OCI-LY3 (cell line): ENCODE measurements at regions not wholly inside any gene's neighbourhood (a gene's known extent, or its start where the extent isn't known, plus 50 kb on each side); places are given as distances from the start of the nearest gene placed in this dataset.
"Not testable (repeated sequence)": the region's sequence is repeated elsewhere in the genome, so short reads cannot be mapped to it uniquely, and the experiment has no call there.

ENCODE experiments used
- H2AFZ ChIP-seq: fragments of 200-600, 300-600 bp; shearing (Covaris generic); 2 replicates; pipeline ENCODE4 v1.6.0; 2014; ENCODE audit warnings: antibody characterized with exemption, low read depth, low read length
- H3K27ac ChIP-seq: fragments of 200-600, 300-600 bp; sonication (generic); 2 replicates; pipeline ENCODE4 v1.5.1; 2014; ENCODE audit warnings: mild to moderate bottlenecking, low read length, moderate library complexity, mixed read lengths
- H3K27me3 ChIP-seq: fragments of 200-600, 300-600 bp; sonication (generic); 2 replicates; pipeline ENCODE4 v1.6.1; 2014; ENCODE audit warnings: low read depth, low read length, mixed read lengths
- H3K36me3 ChIP-seq: fragments of 200-600, 300-600 bp; sonication (generic); replicated peaks from 2 replicates; pipeline ENCODE3; 2014; ENCODE audit warnings: low read depth, low read length, mixed read lengths
- H3K4me1 ChIP-seq: fragments of 300-600, 200-600 bp; sonication (generic); 2 replicates; pipeline ENCODE4 v1.6.1; 2014; ENCODE audit warnings: low read length, mixed read lengths
- H3K4me2 ChIP-seq: fragments of 200-600, 300-600 bp; sonication (generic); 2 replicates; pipeline ENCODE4 v1.6.1; 2014; ENCODE audit warnings: low read length, mixed read lengths
- H3K4me3 ChIP-seq: fragments of 300-600, 200-600 bp; sonication (generic); 2 replicates; pipeline ENCODE4 v1.5.1; 2014; ENCODE audit warnings: antibody characterized with exemption, mild to moderate bottlenecking, low read length, moderate library complexity
- H3K79me2 ChIP-seq: fragments of 300-600, 200-600 bp; shearing (Covaris generic); 2 replicates; pipeline ENCODE4 v1.6.1; 2014; ENCODE audit warnings: mild to moderate bottlenecking, low read length, mixed read lengths
- H3K9ac ChIP-seq: fragments of 300-600, 200-600 bp; shearing (Covaris generic); 2 replicates; pipeline ENCODE4 v1.6.0; 2014; ENCODE audit warnings: mild to moderate bottlenecking, low read length, moderate library complexity
- H3K9me3 ChIP-seq: fragments of 200-600, 300-600 bp; shearing (Covaris generic); 2 replicates; pipeline ENCODE4 v1.6.1; 2014; ENCODE audit warnings: low read length, mixed read lengths; ENCODE audit not compliant: insufficient read depth
- H4K20me1 ChIP-seq: fragments of 200-600, 300-600 bp; sonication (generic); 2 replicates; pipeline ENCODE4 v1.6.1; 2016; ENCODE audit warnings: low read length, mixed read lengths; ENCODE audit not compliant: insufficient read depth
- EZH2phosphoT487 ChIP-seq: fragments of 200-600 bp; shearing (Covaris generic); IDR thresholded peaks from 2 replicates; pipeline ENCODE4 v1.6.1; 2018; ENCODE audit warnings: antibody characterized with exemption, mixed run types, low read depth
- TF ChIP-seq, protein P1 (sequence below): fragments of 200-600, 300-600 bp; sonication (generic); IDR thresholded peaks from 2 replicates; pipeline ENCODE4 v1.5.1; 2014; ENCODE audit warnings: antibody characterized with exemption, low read length, low read depth

- H3K36me3 ChIP-seq = peaks cover 3% of the 10 kb centered on the region
- no peak overlapping the region for H3K4me2 ChIP-seq
- H4K20me1 ChIP-seq = no peaks in the 10 kb centered on the region
- H3K79me2 ChIP-seq = no peaks in the 10 kb centered on the region
- H3K9ac ChIP-seq = no peak overlapping the region
- H3K27ac ChIP-seq = no peak overlapping the region
- TF ChIP-seq, protein P1, sequence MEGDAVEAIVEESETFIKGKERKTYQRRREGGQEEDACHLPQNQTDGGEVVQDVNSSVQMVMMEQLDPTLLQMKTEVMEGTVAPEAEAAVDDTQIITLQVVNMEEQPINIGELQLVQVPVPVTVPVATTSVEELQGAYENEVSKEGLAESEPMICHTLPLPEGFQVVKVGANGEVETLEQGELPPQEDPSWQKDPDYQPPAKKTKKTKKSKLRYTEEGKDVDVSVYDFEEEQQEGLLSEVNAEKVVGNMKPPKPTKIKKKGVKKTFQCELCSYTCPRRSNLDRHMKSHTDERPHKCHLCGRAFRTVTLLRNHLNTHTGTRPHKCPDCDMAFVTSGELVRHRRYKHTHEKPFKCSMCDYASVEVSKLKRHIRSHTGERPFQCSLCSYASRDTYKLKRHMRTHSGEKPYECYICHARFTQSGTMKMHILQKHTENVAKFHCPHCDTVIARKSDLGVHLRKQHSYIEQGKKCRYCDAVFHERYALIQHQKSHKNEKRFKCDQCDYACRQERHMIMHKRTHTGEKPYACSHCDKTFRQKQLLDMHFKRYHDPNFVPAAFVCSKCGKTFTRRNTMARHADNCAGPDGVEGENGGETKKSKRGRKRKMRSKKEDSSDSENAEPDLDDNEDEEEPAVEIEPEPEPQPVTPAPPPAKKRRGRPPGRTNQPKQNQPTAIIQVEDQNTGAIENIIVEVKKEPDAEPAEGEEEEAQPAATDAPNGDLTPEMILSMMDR = no peak
- no peak for TF ChIP-seq EZH2phosphoT487
- no peak overlapping the region for H3K4me3 ChIP-seq
- H2AFZ ChIP-seq = no peak overlapping the region
- peaks cover 22% of the 10 kb centered on the region for H3K4me1 ChIP-seq
- H3K9me3 ChIP-seq = no peaks in the 10 kb centered on the region
- no peaks in the 10 kb centered on the region for H3K27me3 ChIP-seq
Observed at GRCh38 chr2:11077411-11077810, 77.9 kb upstream of the SLC66A3 start.

DNA sequence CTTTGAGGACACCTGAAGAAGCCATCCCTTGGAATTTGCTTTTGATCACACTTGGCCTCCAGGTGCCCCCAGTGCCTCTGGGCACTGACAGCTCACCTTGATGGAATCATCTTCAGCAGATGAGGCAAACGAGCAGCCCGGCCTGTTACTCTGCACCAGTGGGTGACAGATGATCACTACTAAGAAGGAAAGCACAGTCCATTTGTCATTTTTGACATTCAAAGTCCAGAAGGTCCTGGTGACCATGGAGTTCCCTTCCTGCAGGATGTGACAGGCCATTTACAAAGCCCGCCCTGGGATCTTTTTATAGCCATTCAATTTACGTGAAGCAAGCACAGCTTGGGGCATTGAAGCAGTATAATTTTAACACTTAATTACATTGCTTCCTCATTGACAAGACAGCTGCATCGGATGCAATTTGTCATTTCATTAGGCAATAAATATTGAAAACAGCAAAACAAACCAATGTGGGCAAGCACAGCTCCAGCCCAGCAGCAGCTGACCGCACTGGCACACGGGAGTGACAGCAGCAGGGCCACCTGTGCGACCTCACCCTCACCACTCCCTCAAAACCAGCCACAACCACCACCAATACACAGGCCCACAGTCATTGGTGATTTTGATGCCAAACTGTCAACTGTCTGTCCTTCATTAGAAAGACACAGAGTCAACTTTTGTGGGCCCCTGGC is 76.0 kb upstream of the SLC66A3 start:
- Histone ChIP-seq H2AFZ (no peak overlapping the region), H3K9ac (no peak overlapping the region), H4K20me1 (no peaks in the 10 kb centered on the region), H3K4me2 (no peak overlapping the region), H3K4me1 (peaks cover 6% of the 10 kb centered on the region; the same call in 1 of the 2 replicates), H3K27ac (no peak overlapping the region), H3K36me3 (peaks cover 3% of the 10 kb centered on the region), H3K79me2 (no peaks in the 10 kb centered on the region), H3K9me3 (no peaks in the 10 kb centered on the region), H3K27me3 (no peaks in the 10 kb centered on the region), H3K4me3 (no peak overlapping the region)
- TF ChIP-seq EZH2phosphoT487 = no peak
- TF ChIP-seq, protein P1 = no peak

GRCh38 chr2:11080253-11081115 is 74.8 kb upstream of the SLC66A3 start:
- no peaks in the 10 kb centered on the region for H4K20me1 ChIP-seq
- no peak overlapping the region for H3K9ac ChIP-seq
- peaks cover 6% of the 10 kb centered on the region; the same call in 1 of the 2 replicates for H3K4me1 ChIP-seq
- H3K4me3 ChIP-seq = no peak overlapping the region
- no peaks in the 10 kb centered on the region for H3K9me3 ChIP-seq
- no peaks in the 10 kb centered on the region for H3K79me2 ChIP-seq
- H3K4me2 ChIP-seq = no peak overlapping the region
- TF ChIP-seq, protein P1 = no peak
- no peak for TF ChIP-seq EZH2phosphoT487
- no peak overlapping the region for H2AFZ ChIP-seq
- H3K27ac ChIP-seq = no peak overlapping the region
- H3K36me3 ChIP-seq = peaks cover 3% of the 10 kb centered on the region
- H3K27me3 ChIP-seq = no peaks in the 10 kb centered on the region

DNA sequence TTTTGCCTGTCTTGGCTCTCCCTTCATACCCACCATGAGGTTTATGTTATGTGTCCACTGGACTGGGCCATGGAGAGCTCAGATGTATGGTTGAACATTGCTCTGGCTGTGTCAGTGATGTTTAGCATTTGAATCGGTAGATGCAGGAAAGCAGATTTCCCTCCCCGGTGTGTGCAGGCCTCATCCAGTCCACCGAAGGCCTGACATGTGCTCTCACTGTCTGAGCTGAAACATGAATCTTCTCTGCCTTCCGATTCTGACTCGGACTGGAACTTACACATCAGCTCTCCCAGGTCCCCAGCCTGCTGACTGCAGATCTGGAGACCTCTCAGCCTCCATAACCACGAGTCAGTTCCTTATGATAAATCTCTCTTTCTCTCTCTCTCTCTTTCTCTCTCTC is 72.4 kb upstream of the SLC66A3 start:
- H3K27me3 ChIP-seq = no peaks in the 10 kb centered on the region
- no peaks in the 10 kb centered on the region for H3K4me1 ChIP-seq
- TF ChIP-seq, protein P1 = no peak
- TF ChIP-seq EZH2phosphoT487 = no peak
- H3K79me2 ChIP-seq = no peaks in the 10 kb centered on the region
- no peak overlapping the region for H3K9ac ChIP-seq
- no peaks in the 10 kb centered on the region for H4K20me1 ChIP-seq
- H3K4me3 ChIP-seq = no peak overlapping the region
- peaks cover 3% of the 10 kb centered on the region for H3K36me3 ChIP-seq
- H3K9me3 ChIP-seq = no peaks in the 10 kb centered on the region
- H3K27ac ChIP-seq = no peak overlapping the region
- no peak overlapping the region for H3K4me2 ChIP-seq
- no peak overlapping the region for H2AFZ ChIP-seq

GRCh38 chr2:11088821-11089220 is 66.4 kb upstream of the SLC66A3 start:
- not testable (repeated sequence) for H3K36me3 ChIP-seq, H3K4me3 ChIP-seq, H3K27me3 ChIP-seq, H3K4me2 ChIP-seq, H3K9ac ChIP-seq, H3K9me3 ChIP-seq, H3K79me2 ChIP-seq, H4K20me1 ChIP-seq, H2AFZ ChIP-seq, H3K27ac ChIP-seq, H3K4me1 ChIP-seq
